ENCODE measurements at regions not wholly inside any gene's neighbourhood (a gene's known extent, or its start where the extent isn't known, plus 50 kb on each side); places are given as distances from the start of the nearest gene placed in this dataset.

- intact Hi-C loops (cut with micrococcal nuclease), result no loop called here
- H3K4me3 Mint-ChIP-seq, result no peak overlapping the region
- no peaks in the 10 kb centered on the region for H3K27me3 Mint-ChIP-seq (ENCODE audit: low read depth in 2 of 2)
- DNase-seq (no peak), ATAC-seq (no peak)
- no peak overlapping the region for H3K27ac Mint-ChIP-seq
- peaks cover 0 to 6% of the 10 kb centered on the region in 2 donors for H3K4me1 Mint-ChIP-seq
- peaks cover 2 to 5% of the 10 kb centered on the region in 2 donors for H3K9me3 Mint-ChIP-seq
- peaks cover 18% of the 10 kb centered on the region for H3K36me3 Mint-ChIP-seq
- 68% methylated on average over 6 of the region's 6 CpGs for WGBS (ENCODE audit: insufficient coverage)
- Histone ChIP-seq H3K9me3 (ENCODE audit: control insufficient read depth, insufficient read depth, low read length) (no peaks in the 10 kb centered on the region), H3K27me3 (ENCODE audit: control insufficient read depth, insufficient read depth, low read length) (no peaks in the 10 kb centered on the region), H3K4me3 (ENCODE audit: low read length) (no peak overlapping the region), H3K36me3 (ENCODE audit: control insufficient read depth, insufficient read depth, low read length) (no peaks in the 10 kb centered on the region), H3K27ac (ENCODE audit: low read length) (no peak overlapping the region), H3K4me1 (ENCODE audit: control insufficient read depth, insufficient read depth, low read length) (no peaks in the 10 kb centered on the region)
- no peak for TF ChIP-seq CTCF (IDR thresholded peaks at IDR 0.05)
Measured at GRCh38 chr13:88656751-88657150, 985.6 kb downstream of the SLITRK5 start.

- no peaks in the 10 kb centered on the region for H3K9me3 ChIP-seq (ENCODE audit: control insufficient read depth, insufficient read depth, low read length)
- Mint-ChIP-seq H3K9me3 (no peaks in the 10 kb centered on the region), H3K4me1 (peaks cover 7 to 16% of the 10 kb centered on the region in 2 donors), H3K27ac (no peak overlapping the region), H3K27me3 (ENCODE audit: low read depth in 2 of 2) (no peaks in the 10 kb centered on the region), H3K36me3 (no peaks in the 10 kb centered on the region), H3K4me3 (no peak overlapping the region)
- H3K4me3 ChIP-seq (ENCODE audit: low read length), result no peak overlapping the region
- H3K36me3 ChIP-seq (ENCODE audit: control insufficient read depth, insufficient read depth, low read length), result no peaks in the 10 kb centered on the region
- H3K27ac ChIP-seq (ENCODE audit: low read length), result no peak overlapping the region
- intact Hi-C loops (cut with micrococcal nuclease), result no loop called here
- no peak for TF ChIP-seq CTCF (IDR thresholded peaks at IDR 0.05)
- no peaks in the 10 kb centered on the region for H3K4me1 ChIP-seq (ENCODE audit: control insufficient read depth, insufficient read depth, low read length)
- no peak for DNase-seq
- no peak for ATAC-seq
- 92% methylated on average over 1 of the region's 1 CpG for WGBS (ENCODE audit: insufficient coverage)
- H3K27me3 ChIP-seq (ENCODE audit: control insufficient read depth, insufficient read depth, low read length), result no peaks in the 10 kb centered on the region
Measured at GRCh38 chr13:88670509-88670908, 999.3 kb downstream of the SLITRK5 start.

GRCh38 chr13:88674841-88675240 is 1003.7 kb downstream of the SLITRK5 start:
- Histone ChIP-seq H3K9me3 (ENCODE audit: control insufficient read depth, insufficient read depth, low read length) (no peaks in the 10 kb centered on the region), H3K4me3 (ENCODE audit: low read length) (no peak overlapping the region), H3K27me3 (ENCODE audit: control insufficient read depth, insufficient read depth, low read length) (no peaks in the 10 kb centered on the region), H3K36me3 (ENCODE audit: control insufficient read depth, insufficient read depth, low read length) (no peaks in the 10 kb centered on the region), H3K27ac (ENCODE audit: low read length) (no peak overlapping the region), H3K4me1 (ENCODE audit: control insufficient read depth, insufficient read depth, low read length) (no peaks in the 10 kb centered on the region)
- intact Hi-C loops (cut with micrococcal nuclease), result no loop called here
- DNase-seq (no peak), ATAC-seq (no peak)
- peaks cover 0 to 5% of the 10 kb centered on the region in 2 donors for H3K4me1 Mint-ChIP-seq
- no peak overlapping the region for H3K4me3 Mint-ChIP-seq
- peaks cover under 1% of the 10 kb centered on the region for H3K36me3 Mint-ChIP-seq
- no peaks in the 10 kb centered on the region for H3K9me3 Mint-ChIP-seq
- 82% methylated on average over 1 of the region's 2 CpGs for WGBS (ENCODE audit: insufficient coverage)
- no peak overlapping the region for H3K27ac Mint-ChIP-seq
- H3K27me3 Mint-ChIP-seq (ENCODE audit: low read depth in 2 of 2), result no peaks in the 10 kb centered on the region
- TF ChIP-seq CTCF (IDR thresholded peaks at IDR 0.05), result no peak

- Histone ChIP-seq H3K4me1 (ENCODE audit: control insufficient read depth, insufficient read depth, low read length) (no peaks in the 10 kb centered on the region), H3K27me3 (ENCODE audit: control insufficient read depth, insufficient read depth, low read length) (no peaks in the 10 kb centered on the region), H3K9me3 (ENCODE audit: control insufficient read depth, insufficient read depth, low read length) (no peaks in the 10 kb centered on the region), H3K27ac (ENCODE audit: low read length) (no peak overlapping the region), H3K36me3 (ENCODE audit: control insufficient read depth, insufficient read depth, low read length) (no peaks in the 10 kb centered on the region), H3K4me3 (ENCODE audit: low read length) (no peak overlapping the region)
- no peaks in the 10 kb centered on the region for H3K27me3 Mint-ChIP-seq (ENCODE audit: low read depth in 2 of 2)
- WGBS (ENCODE audit: insufficient coverage), result no CpG with 5 or more reads among the region's 2 CpGs
- H3K36me3 Mint-ChIP-seq, result peaks cover 7% of the 10 kb centered on the region
- TF ChIP-seq CTCF (IDR thresholded peaks at IDR 0.05), result no peak
- no peaks in the 10 kb centered on the region for H3K9me3 Mint-ChIP-seq
- no peak overlapping the region for H3K4me3 Mint-ChIP-seq
- intact Hi-C loops (cut with micrococcal nuclease), result no loop called here
- no peak for DNase-seq
- no peak for ATAC-seq
- peak overlapping the region in 1 of 2 donors; percentile 21 for H3K27ac Mint-ChIP-seq
- peaks cover 0 to 5% of the 10 kb centered on the region in 2 donors for H3K4me1 Mint-ChIP-seq
Measured at GRCh38 chr13:88675347-88675996, 1004.3 kb downstream of the SLITRK5 start.
